ENCODE measurements at regions not wholly inside any gene's neighbourhood (a gene's known extent, or its start where the extent isn't known, plus 50 kb on each side); places are given as distances from the start of the nearest gene placed in this dataset.
"Not testable (repeated sequence)": the region's sequence is repeated elsewhere in the genome, so short reads cannot be mapped to it uniquely, and the experiment has no call there.

GRCh38 chr15:38814254-38814653, 249.6 kb upstream of the RASGRP1 start:
- not testable (repeated sequence) for TF ChIP-seq CTCF (IDR thresholded peaks at IDR 0.05; ENCODE audit: poor library complexity, severe bottlenecking); EP300 (conservative IDR thresholded peaks at IDR 0.05; ENCODE audit: poor library complexity, severe bottlenecking); TAF1 (IDR thresholded peaks at IDR 0.05; ENCODE audit: low read depth); RAD21 (conservative IDR thresholded peaks at IDR 0.05); SMC3 (conservative IDR thresholded peaks at IDR 0.05; ENCODE audit: poor library complexity); POLR2AphosphoS5 (IDR thresholded peaks at IDR 0.05); REST (IDR thresholded peaks at IDR 0.05; ENCODE audit: borderline replicate concordance)
